ENCODE measurements at regions not wholly inside any gene's neighbourhood (a gene's known extent, or its start where the extent isn't known, plus 50 kb on each side); places are given as distances from the start of the nearest gene placed in this dataset.

DNA sequence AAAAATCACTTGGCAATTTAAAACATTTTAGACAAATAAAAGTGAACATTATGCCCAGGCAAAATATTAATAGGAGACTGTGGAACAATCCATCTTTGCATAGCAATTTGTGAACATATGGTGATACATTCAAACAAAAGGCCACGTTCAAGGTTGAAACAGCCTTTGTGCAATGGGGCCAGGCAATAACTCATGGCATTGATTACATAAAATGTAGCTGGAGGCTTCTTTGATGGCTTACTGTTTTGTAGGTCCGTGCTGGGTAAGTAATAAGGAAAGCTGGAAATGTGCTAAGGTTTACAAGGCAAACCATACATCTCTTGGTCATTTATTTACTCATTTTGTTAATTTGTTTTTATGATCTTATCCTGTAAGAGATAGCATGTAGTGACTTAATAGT is 651.8 kb downstream of the KCTD16 start:
- Histone ChIP-seq H4K91ac (ENCODE audit: insufficient read depth, low read depth, low read length) (no peak overlapping the region), H2BK120ac (ENCODE audit: low read depth, low read length) (no peak overlapping the region), H2AK9ac (replicated peaks; ENCODE audit: low read depth, low read length, poor library complexity) (no peak overlapping the region), H3K18ac (ENCODE audit: low read depth, low read length) (no peak overlapping the region), H3K36me3 (ENCODE audit: control insufficient read depth, insufficient read depth, low read length) (no peaks in the 10 kb centered on the region), H3K27me3 (ENCODE audit: control insufficient read depth, insufficient read depth, low read length) (no peaks in the 10 kb centered on the region), H2BK5ac (ENCODE audit: low read depth, low read length, poor library complexity, severe bottlenecking) (no peak overlapping the region), H4K8ac (ENCODE audit: low read depth in 2 of 2, low read length in 2 of 2) (no peak overlapping the region), H3K4me1 (ENCODE audit: control insufficient read depth, insufficient read depth, low read length) (no peaks in the 10 kb centered on the region), H4K20me1 (ENCODE audit: insufficient read depth, low read length) (no peaks in the 10 kb centered on the region), H3K4me3 (ENCODE audit: insufficient read depth, low read depth, low read length) (no peak overlapping the region), H3K9me1 (ENCODE audit: insufficient read depth, low read length) (no peaks in the 10 kb centered on the region), H2BK15ac (ENCODE audit: low read depth, low read length) (no peak overlapping the region), H3K23ac (ENCODE audit: low read depth, low read length) (no peak overlapping the region), H4K5ac (ENCODE audit: low read depth, low read length) (no peak overlapping the region), H3K79me1 (ENCODE audit: low read depth in 1 of 2, low read length in 2 of 2) (no peaks in the 10 kb centered on the region), H3K56ac (ENCODE audit: extremely low read depth, insufficient read depth, low read length) (no peak overlapping the region), H3K4ac (ENCODE audit: low read depth, low read length) (no peak overlapping the region), H3K27ac (ENCODE audit: insufficient read depth, low read length) (no peak overlapping the region), H3K14ac (replicated peaks; ENCODE audit: low read depth, low read length) (no peak overlapping the region), H3K9me3 (ENCODE audit: control insufficient read depth, insufficient read depth, low read length) (no peaks in the 10 kb centered on the region), H2BK20ac (ENCODE audit: low read depth, low read length) (no peak overlapping the region), H2AFZ (replicated peaks; ENCODE audit: low read length, poor library complexity) (no peak overlapping the region), H2AK5ac (ENCODE audit: low read depth, low read length) (no peak overlapping the region), H3K9ac (ENCODE audit: low read depth, low read length) (no peak overlapping the region), H3K4me2 (ENCODE audit: low read depth, low read length) (no peak overlapping the region)
- ChIA-PET CTCF (no interaction called here), POLR2A (ENCODE audit: unreplicated experiment) (no interaction called here)
- ATAC-seq (ENCODE audit: low read depth) (no peak), DNase-seq (no peak)
- in situ Hi-C loops (cut with MboI; ENCODE audit: low sequenced_read_pairs), result no loop called here
- intact Hi-C loops (cut with micrococcal nuclease), result no loop called here
- TF ChIP-seq RFX5 (IDR thresholded peaks at IDR 0.05; ENCODE audit: low read depth, low read length) (no peak), NFE2L2 (IDR thresholded peaks at IDR 0.05; ENCODE audit: low read depth, low read length) (no peak), CEBPB (IDR thresholded peaks at IDR 0.05; ENCODE audit: low read depth, low read length) (no peak), MAFK (IDR thresholded peaks at IDR 0.05; ENCODE audit: low read depth, low read length) (no peak), BHLHE40 (IDR thresholded peaks at IDR 0.05; ENCODE audit: low read depth, low read length) (no peak), RCOR1 (IDR thresholded peaks at IDR 0.05; ENCODE audit: insufficient replicate concordance, low read length) (no peak), MXI1 (IDR thresholded peaks at IDR 0.05; ENCODE audit: borderline replicate concordance, low read depth, low read length) (no peak), FOS (IDR thresholded peaks at IDR 0.05; ENCODE audit: low read depth, low read length) (no peak)
- TF ChIP-seq, protein P1, sequence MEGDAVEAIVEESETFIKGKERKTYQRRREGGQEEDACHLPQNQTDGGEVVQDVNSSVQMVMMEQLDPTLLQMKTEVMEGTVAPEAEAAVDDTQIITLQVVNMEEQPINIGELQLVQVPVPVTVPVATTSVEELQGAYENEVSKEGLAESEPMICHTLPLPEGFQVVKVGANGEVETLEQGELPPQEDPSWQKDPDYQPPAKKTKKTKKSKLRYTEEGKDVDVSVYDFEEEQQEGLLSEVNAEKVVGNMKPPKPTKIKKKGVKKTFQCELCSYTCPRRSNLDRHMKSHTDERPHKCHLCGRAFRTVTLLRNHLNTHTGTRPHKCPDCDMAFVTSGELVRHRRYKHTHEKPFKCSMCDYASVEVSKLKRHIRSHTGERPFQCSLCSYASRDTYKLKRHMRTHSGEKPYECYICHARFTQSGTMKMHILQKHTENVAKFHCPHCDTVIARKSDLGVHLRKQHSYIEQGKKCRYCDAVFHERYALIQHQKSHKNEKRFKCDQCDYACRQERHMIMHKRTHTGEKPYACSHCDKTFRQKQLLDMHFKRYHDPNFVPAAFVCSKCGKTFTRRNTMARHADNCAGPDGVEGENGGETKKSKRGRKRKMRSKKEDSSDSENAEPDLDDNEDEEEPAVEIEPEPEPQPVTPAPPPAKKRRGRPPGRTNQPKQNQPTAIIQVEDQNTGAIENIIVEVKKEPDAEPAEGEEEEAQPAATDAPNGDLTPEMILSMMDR (conservative IDR thresholded peaks at IDR 0.05; ENCODE audit: low read depth, low read length), result no peak
- TF ChIP-seq, protein P2, sequence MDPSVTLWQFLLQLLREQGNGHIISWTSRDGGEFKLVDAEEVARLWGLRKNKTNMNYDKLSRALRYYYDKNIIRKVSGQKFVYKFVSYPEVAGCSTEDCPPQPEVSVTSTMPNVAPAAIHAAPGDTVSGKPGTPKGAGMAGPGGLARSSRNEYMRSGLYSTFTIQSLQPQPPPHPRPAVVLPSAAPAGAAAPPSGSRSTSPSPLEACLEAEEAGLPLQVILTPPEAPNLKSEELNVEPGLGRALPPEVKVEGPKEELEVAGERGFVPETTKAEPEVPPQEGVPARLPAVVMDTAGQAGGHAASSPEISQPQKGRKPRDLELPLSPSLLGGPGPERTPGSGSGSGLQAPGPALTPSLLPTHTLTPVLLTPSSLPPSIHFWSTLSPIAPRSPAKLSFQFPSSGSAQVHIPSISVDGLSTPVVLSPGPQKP (IDR thresholded peaks at IDR 0.05; ENCODE audit: borderline replicate concordance, low read depth, low read length), result no peak
- TF ChIP-seq, protein P3, sequence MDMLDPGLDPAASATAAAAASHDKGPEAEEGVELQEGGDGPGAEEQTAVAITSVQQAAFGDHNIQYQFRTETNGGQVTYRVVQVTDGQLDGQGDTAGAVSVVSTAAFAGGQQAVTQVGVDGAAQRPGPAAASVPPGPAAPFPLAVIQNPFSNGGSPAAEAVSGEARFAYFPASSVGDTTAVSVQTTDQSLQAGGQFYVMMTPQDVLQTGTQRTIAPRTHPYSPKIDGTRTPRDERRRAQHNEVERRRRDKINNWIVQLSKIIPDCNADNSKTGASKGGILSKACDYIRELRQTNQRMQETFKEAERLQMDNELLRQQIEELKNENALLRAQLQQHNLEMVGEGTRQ (IDR thresholded peaks at IDR 0.05; ENCODE audit: low read depth, low read length), result no peak
- BruUV-seq (replicated peaks), result no TSS peak
- no CpG with 5 or more reads among the region's 2 CpGs for WGBS, 2 experiments (ENCODE audit: extremely low coverage in 2 of 2, insufficient read length in 1 of 2)
- dilution Hi-C loops (cut with HindIII; ENCODE audit: low sequenced_read_pairs, unreplicated experiment), result no loop called here

Data from IMR-90 (cell line).